ENCODE measurements at regions not wholly inside any gene's neighbourhood (a gene's known extent, or its start where the extent isn't known, plus 50 kb on each side); places are given as distances from the start of the nearest gene placed in this dataset.
"Not testable (repeated sequence)": the region's sequence is repeated elsewhere in the genome, so short reads cannot be mapped to it uniquely, and the experiment has no call there.

GRCh38 chr1:181971424-181971823, 90.1 kb downstream of the ZNF648 start:
- no peak overlapping the region for H3K4me3 ChIP-seq (ENCODE audit: low read depth, poor library complexity, severe bottlenecking)
- intact Hi-C loops (cut with DNase I; ENCODE audit: low total_unique reads): no loop called here
- TF ChIP-seq POLR2A (IDR thresholded peaks at IDR 0.05) (no peak), CTCF (IDR thresholded peaks at IDR 0.05) (no peak)
- DNase-seq (ENCODE audit: low spot score in 2 of 2): no peak

- WGBS, 2 donors: 71 to 75% methylated on average over 2 of the region's 2 CpGs
Observed at GRCh38 chr1:181969902-181970301, 91.6 kb downstream of the ZNF648 start.

GRCh38 chr1:181954696-181955095, 106.8 kb downstream of the ZNF648 start:
- DNase-seq (ENCODE audit: low spot score in 2 of 2); H3K4me3 ChIP-seq (ENCODE audit: low read depth, poor library complexity, severe bottlenecking); intact Hi-C loops (cut with DNase I; ENCODE audit: low total_unique reads): not testable (repeated sequence)
- 95 to 96% methylated on average over 11 of the region's 11 CpGs for WGBS, 2 donors

More at GRCh38 chr1:181969902-181970301, 91.6 kb downstream of the ZNF648 start:
- intact Hi-C loops (cut with DNase I; ENCODE audit: low total_unique reads): no loop called here
- TF ChIP-seq CTCF (IDR thresholded peaks at IDR 0.05): no peak
- no peak for TF ChIP-seq POLR2A (IDR thresholded peaks at IDR 0.05)
- DNase-seq (ENCODE audit: low spot score in 2 of 2): no peak
- H3K4me3 ChIP-seq (ENCODE audit: low read depth, poor library complexity, severe bottlenecking): no peak overlapping the region

- DNase-seq (ENCODE audit: low spot score in 2 of 2); intact Hi-C loops (cut with DNase I; ENCODE audit: low total_unique reads); H3K4me3 ChIP-seq (ENCODE audit: low read depth, poor library complexity, severe bottlenecking): not testable (repeated sequence)
- WGBS, 2 donors: 90 to 92% methylated on average over 7 of the region's 7 CpGs
Observed at GRCh38 chr1:181954178-181954577, 107.3 kb downstream of the ZNF648 start.

- TF ChIP-seq CTCF (IDR thresholded peaks at IDR 0.05) (no peak), POLR2A (IDR thresholded peaks at IDR 0.05) (no peak)
- 92 to 93% methylated on average over 3 of the region's 3 CpGs for WGBS, 2 donors
- intact Hi-C loops (cut with DNase I; ENCODE audit: low total_unique reads): no loop called here
- DNase-seq (ENCODE audit: low spot score in 2 of 2): no peak
- no peak overlapping the region for H3K4me3 ChIP-seq (ENCODE audit: low read depth, poor library complexity, severe bottlenecking)
Observed at GRCh38 chr1:181953596-181953995, 107.9 kb downstream of the ZNF648 start.

GRCh38 chr1:181951213-181951612, 110.3 kb downstream of the ZNF648 start:
- TF ChIP-seq CTCF (IDR thresholded peaks at IDR 0.05): no peak
- no peak for TF ChIP-seq POLR2A (IDR thresholded peaks at IDR 0.05)
- H3K4me3 ChIP-seq (ENCODE audit: low read depth, poor library complexity, severe bottlenecking): no peak overlapping the region
- WGBS, 2 donors: 83 to 86% methylated on average over 4 of the region's 4 CpGs
- intact Hi-C loops (cut with DNase I; ENCODE audit: low total_unique reads): no loop called here
- DNase-seq (ENCODE audit: low spot score in 2 of 2): no peak

- TF ChIP-seq CTCF (IDR thresholded peaks at IDR 0.05) (no peak), POLR2A (IDR thresholded peaks at IDR 0.05) (no peak)
- 64 to 69% methylated on average over 2 of the region's 2 CpGs for WGBS, 2 donors
- DNase-seq (ENCODE audit: low spot score in 2 of 2): no peak
- no peak overlapping the region for H3K4me3 ChIP-seq (ENCODE audit: low read depth, poor library complexity, severe bottlenecking)
- intact Hi-C loops (cut with DNase I; ENCODE audit: low total_unique reads): no loop called here
Observed at GRCh38 chr1:181949500-181949899, 112.0 kb downstream of the ZNF648 start.
